ENCODE measurements at regions not wholly inside any gene's neighbourhood (a gene's known extent, or its start where the extent isn't known, plus 50 kb on each side); places are given as distances from the start of the nearest gene placed in this dataset.

DNA sequence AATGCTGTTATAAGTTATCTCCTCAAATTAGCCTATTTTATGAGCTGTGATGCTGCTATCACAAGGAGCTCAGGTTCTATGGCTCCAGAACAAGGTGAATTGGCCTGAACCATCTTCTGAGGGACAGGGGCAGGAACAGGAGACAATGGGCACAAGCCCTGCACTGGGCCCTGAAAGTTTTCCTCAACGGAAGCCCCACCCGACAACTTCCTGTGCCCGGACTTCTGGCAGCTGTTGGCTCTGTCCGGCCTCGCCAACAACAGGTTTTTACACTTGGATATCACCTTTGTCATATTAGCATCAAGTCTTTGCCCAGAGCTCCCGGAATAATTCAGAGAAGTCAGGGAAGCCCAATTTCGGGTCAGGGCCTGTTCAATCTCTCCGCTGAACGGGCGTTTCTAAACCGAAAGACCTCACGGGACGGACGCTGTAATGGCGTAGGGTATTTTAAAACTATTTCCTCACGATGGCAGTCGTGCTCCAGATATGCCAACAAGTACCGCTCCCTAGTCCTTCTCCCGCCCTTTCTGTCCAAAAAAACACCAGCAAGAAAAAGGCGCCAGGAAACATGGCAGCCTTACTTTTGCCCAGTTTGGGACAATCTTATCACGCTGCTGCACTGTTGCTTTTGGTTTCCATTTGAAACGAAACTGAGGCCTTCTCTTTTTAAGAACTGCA lies 201.0 kb upstream of the STK26 start:
- ATAC-seq (ENCODE audit: low read depth) (no peak), DNase-seq (ENCODE audit: low spot score) (no peak)
- Histone ChIP-seq H3K4me1 (ENCODE audit: insufficient read depth, poor library complexity, severe bottlenecking) (no peaks in the 10 kb centered on the region), H3K9me3 (ENCODE audit: severe bottlenecking) (no peaks in the 10 kb centered on the region), H3K27me3 (ENCODE audit: insufficient read depth, poor library complexity, severe bottlenecking) (no peaks in the 10 kb centered on the region), H3K4me3 (ENCODE audit: severe bottlenecking) (no peak overlapping the region), H3K27ac (ENCODE audit: poor library complexity, severe bottlenecking) (no peak overlapping the region), H3K36me3 (ENCODE audit: low read depth) (no peaks in the 10 kb centered on the region)
- no peak for TF ChIP-seq CTCF (IDR thresholded peaks at IDR 0.05; ENCODE audit: poor library complexity, severe bottlenecking)

- H3K9me3 ChIP-seq (ENCODE audit: severe bottlenecking), result no peaks in the 10 kb centered on the region
- H3K27ac ChIP-seq (ENCODE audit: poor library complexity, severe bottlenecking), result no peak overlapping the region
- no peak for TF ChIP-seq CTCF (IDR thresholded peaks at IDR 0.05; ENCODE audit: poor library complexity, severe bottlenecking)
- H3K4me1 ChIP-seq (ENCODE audit: insufficient read depth, poor library complexity, severe bottlenecking), result no peaks in the 10 kb centered on the region
- DNase-seq (ENCODE audit: low spot score) (no peak), ATAC-seq (ENCODE audit: low read depth) (no peak)
- no peaks in the 10 kb centered on the region for H3K27me3 ChIP-seq (ENCODE audit: insufficient read depth, poor library complexity, severe bottlenecking)
- H3K36me3 ChIP-seq (ENCODE audit: low read depth), result no peaks in the 10 kb centered on the region
- H3K4me3 ChIP-seq (ENCODE audit: severe bottlenecking), result no peak overlapping the region
Measured at GRCh38 chrX:131826572-131826971, 196.5 kb upstream of the STK26 start.

- no peaks in the 10 kb centered on the region for H3K36me3 ChIP-seq (ENCODE audit: low read depth)
- no peak overlapping the region for H3K27ac ChIP-seq (ENCODE audit: poor library complexity, severe bottlenecking)
- no peaks in the 10 kb centered on the region for H3K27me3 ChIP-seq (ENCODE audit: insufficient read depth, poor library complexity, severe bottlenecking)
- DNase-seq (ENCODE audit: low spot score), result no peak
- H3K4me3 ChIP-seq (ENCODE audit: severe bottlenecking), result no peak overlapping the region
- TF ChIP-seq CTCF (IDR thresholded peaks at IDR 0.05; ENCODE audit: poor library complexity, severe bottlenecking), result no peak
- H3K4me1 ChIP-seq (ENCODE audit: insufficient read depth, poor library complexity, severe bottlenecking), result no peaks in the 10 kb centered on the region
- ATAC-seq (ENCODE audit: low read depth), result no peak
- no peaks in the 10 kb centered on the region for H3K9me3 ChIP-seq (ENCODE audit: severe bottlenecking)
Measured at GRCh38 chrX:131827935-131828334, 195.2 kb upstream of the STK26 start.

DNA sequence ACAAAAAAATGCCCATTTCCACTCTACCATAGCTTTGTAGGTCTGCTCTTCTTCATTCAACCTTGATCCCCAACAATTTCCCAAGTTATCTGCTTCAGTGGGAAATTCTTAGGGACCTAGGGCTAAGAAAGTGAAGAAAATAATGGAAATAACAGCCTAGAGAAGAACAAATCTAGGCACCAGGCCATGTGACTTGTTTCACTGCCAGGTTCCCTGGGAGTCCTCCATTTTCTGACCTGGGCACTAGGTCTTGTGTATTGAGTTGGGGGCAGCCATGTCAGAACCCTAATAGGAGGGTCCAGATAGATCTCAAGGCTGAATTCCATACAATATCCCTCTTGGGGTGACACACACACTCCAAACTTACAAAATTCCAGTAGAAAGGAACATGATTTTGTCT lies 194.6 kb upstream of the STK26 start:
- ATAC-seq (ENCODE audit: low read depth) (no peak), DNase-seq (ENCODE audit: low spot score) (no peak)
- H3K36me3 ChIP-seq (ENCODE audit: low read depth), result no peaks in the 10 kb centered on the region
- H3K9me3 ChIP-seq (ENCODE audit: severe bottlenecking), result no peaks in the 10 kb centered on the region
- TF ChIP-seq CTCF (IDR thresholded peaks at IDR 0.05; ENCODE audit: poor library complexity, severe bottlenecking), result no peak
- H3K4me3 ChIP-seq (ENCODE audit: severe bottlenecking), result no peak overlapping the region
- H3K4me1 ChIP-seq (ENCODE audit: insufficient read depth, poor library complexity, severe bottlenecking), result no peaks in the 10 kb centered on the region
- no peaks in the 10 kb centered on the region for H3K27me3 ChIP-seq (ENCODE audit: insufficient read depth, poor library complexity, severe bottlenecking)
- H3K27ac ChIP-seq (ENCODE audit: poor library complexity, severe bottlenecking), result no peak overlapping the region

DNA sequence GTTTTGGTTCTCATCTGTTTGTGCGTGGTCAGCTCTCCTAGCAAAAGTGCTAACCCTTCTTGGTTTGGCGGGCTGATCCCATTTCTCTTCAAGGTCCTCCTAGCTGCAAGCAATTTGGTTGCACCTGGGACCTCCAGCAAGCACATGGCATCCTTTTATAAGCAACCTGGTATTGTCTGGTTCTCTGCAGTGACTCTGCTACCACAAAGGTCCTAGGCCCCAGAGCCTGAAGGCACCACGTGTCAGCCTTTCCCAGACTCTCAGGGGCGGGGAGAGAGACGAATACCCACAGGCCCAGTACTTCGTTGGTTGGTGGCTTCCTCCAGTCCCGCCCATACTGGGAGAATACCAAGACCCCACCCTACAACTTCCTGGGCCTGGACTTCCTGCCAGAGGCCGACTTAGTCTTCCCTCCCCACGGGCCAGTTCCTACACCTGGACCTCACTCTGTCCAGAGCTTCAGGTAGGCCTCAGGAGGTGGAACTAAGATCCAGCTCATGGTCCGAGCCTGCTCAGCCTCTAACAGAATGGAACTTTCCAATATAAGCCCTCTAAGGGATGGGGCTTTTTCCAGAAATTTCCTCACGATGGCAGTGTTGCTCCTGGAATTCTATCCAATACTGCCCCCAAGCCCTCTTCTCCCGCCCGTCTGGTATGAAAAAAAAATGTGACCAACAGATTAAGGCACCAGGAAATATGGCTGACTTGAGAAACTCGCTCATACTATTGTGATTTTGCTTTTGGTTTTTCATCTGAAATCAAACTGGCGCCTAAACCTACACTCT lies 192.5 kb upstream of the STK26 start:
- H3K4me1 ChIP-seq (ENCODE audit: insufficient read depth, poor library complexity, severe bottlenecking), result no peaks in the 10 kb centered on the region
- ATAC-seq (ENCODE audit: low read depth) (peak; percentile 10; the same call in 1 of the 3 replicates), DNase-seq (ENCODE audit: low spot score) (no peak)
- H3K27ac ChIP-seq (ENCODE audit: poor library complexity, severe bottlenecking), result no peak overlapping the region
- TF ChIP-seq CTCF (IDR thresholded peaks at IDR 0.05; ENCODE audit: poor library complexity, severe bottlenecking), result no peak
- H3K36me3 ChIP-seq (ENCODE audit: low read depth), result no peaks in the 10 kb centered on the region
- no peak overlapping the region for H3K4me3 ChIP-seq (ENCODE audit: severe bottlenecking)
- H3K9me3 ChIP-seq (ENCODE audit: severe bottlenecking), result no peaks in the 10 kb centered on the region
- no peaks in the 10 kb centered on the region for H3K27me3 ChIP-seq (ENCODE audit: insufficient read depth, poor library complexity, severe bottlenecking)

Measured in RWPE2 (cell line).